WTC11 (cell line): ENCODE measurements at regions not wholly inside any gene's neighbourhood (a gene's known extent, or its start where the extent isn't known, plus 50 kb on each side); places are given as distances from the start of the nearest gene placed in this dataset.

Experiments used
- ATAC-seq: fragments of 200-7000 bp; cut with Tn5 transposase; 2 replicates; pipeline ENCODE4 v1.10.0; 2021; ENCODE audit warnings: mild to moderate bottlenecking, moderate library complexity
- CTCF ChIA-PET: fragments of 300-600 bp; sonication (Branson Sonifier 250); formaldehyde crosslinking; loops from one replicate; lab custom pipeline; 2021; ENCODE audit warnings: antibody characterized with exemption; lab: Charles Lee
- POLR2A ChIA-PET: fragments of 350-600 bp; sonication (Branson Sonifier 250); formaldehyde crosslinking; loops from one replicate; lab custom pipeline; 2021; ENCODE audit warnings: antibody characterized with exemption; lab: Charles Lee
- DNase-seq: peaks from one replicate; pipeline ENCODE4 v3.0.0; 2021; ENCODE audit warnings: low spot score
- H3K27ac Mint-ChIP-seq: 2 replicates; pipeline ENCODE4 v1.8.0; 2021; ENCODE audit warnings: mixed read lengths
- H3K27me3 Mint-ChIP-seq: 2 replicates; pipeline ENCODE4 v1.8.0; 2021; ENCODE audit warnings: low read depth, mild to moderate bottlenecking, moderate library complexity, mixed read lengths
- H3K36me3 Mint-ChIP-seq: 2 replicates; pipeline ENCODE4 v1.8.0; 2021; ENCODE audit warnings: mixed read lengths
- H3K4me1 Mint-ChIP-seq: 2 replicates; pipeline ENCODE4 v1.8.0; 2022; ENCODE audit warnings: mixed read lengths
- H3K4me3 Mint-ChIP-seq: 2 replicates; pipeline ENCODE4 v1.8.0; 2021; ENCODE audit warnings: mild to moderate bottlenecking, moderate library complexity, mixed read lengths
- H3K9me3 Mint-ChIP-seq: 2 replicates; pipeline ENCODE4 v1.8.0; 2021; ENCODE audit warnings: mixed read lengths
- CREB1 ChIP-seq: sonication (generic); formaldehyde crosslinking; IDR thresholded peaks from 2 replicates; pipeline ENCODE4 v1.8.0; 2023; ENCODE audit warnings: mild to moderate bottlenecking, missing genetic modification reagents
- EMX1 ChIP-seq: fragments of 250-450 bp; sonication (Bioruptor Pico); IDR thresholded peaks from 2 replicates; pipeline ENCODE4 v1.8.0; 2021; ENCODE audit warnings: mild to moderate bottlenecking
- FOXP1 ChIP-seq: sonication (generic); formaldehyde crosslinking; IDR thresholded peaks from 2 replicates; pipeline ENCODE4 v1.8.0; 2022; ENCODE audit warnings: missing genetic modification reagents, mild to moderate bottlenecking, moderate library complexity, borderline replicate concordance
- IRF2 ChIP-seq: sonication (generic); formaldehyde crosslinking; IDR thresholded peaks from 2 replicates; pipeline ENCODE4 v1.8.0; 2022; ENCODE audit warnings: low read depth, missing genetic modification reagents, borderline replicate concordance
- KAT7 ChIP-seq: sonication (generic); formaldehyde crosslinking; IDR thresholded peaks from 2 replicates; pipeline ENCODE4 v1.8.1; 2023; ENCODE audit warnings: missing genetic modification reagents, mild to moderate bottlenecking, borderline replicate concordance
- SMAD4 ChIP-seq: sonication (generic); formaldehyde crosslinking; IDR thresholded peaks from 2 replicates; pipeline ENCODE4 v1.8.0; 2022; ENCODE audit warnings: mild to moderate bottlenecking, missing genetic modification reagents
- SOX15 ChIP-seq: fragments of 250-450 bp; sonication (Bioruptor Pico); IDR thresholded peaks from 2 replicates; pipeline ENCODE4 v1.9.0; 2021; ENCODE audit warnings: mild to moderate bottlenecking
- TEAD1 ChIP-seq: sonication (generic); formaldehyde crosslinking; IDR thresholded peaks from 2 replicates; pipeline ENCODE4 v1.8.0; 2022; ENCODE audit warnings: mild to moderate bottlenecking, missing genetic modification reagents
- TP53 ChIP-seq: sonication (generic); formaldehyde crosslinking; IDR thresholded peaks from 2 replicates; pipeline ENCODE4 v1.8.1; 2023; ENCODE audit warnings: mild to moderate bottlenecking, missing genetic modification reagents
- ZNF121 ChIP-seq: sonication (generic); formaldehyde crosslinking; IDR thresholded peaks from 2 replicates; pipeline ENCODE4 v1.8.0; 2023; ENCODE audit warnings: missing genetic modification reagents
- TF ChIP-seq, protein P1 (sequence below): sonication (generic); formaldehyde crosslinking; IDR thresholded peaks from 2 replicates; pipeline ENCODE4 v1.8.1; 2023; ENCODE audit warnings: mild to moderate bottlenecking, missing genetic modification reagents, moderate library complexity
- TF ChIP-seq, protein P2 (sequence below): sonication (generic); formaldehyde crosslinking; conservative IDR thresholded peaks from 2 replicates; pipeline ENCODE4 v1.8.1; 2022; ENCODE audit warnings: mild to moderate bottlenecking, missing genetic modification reagents
- TF ChIP-seq, protein P3 (sequence below): sonication (generic); formaldehyde crosslinking; IDR thresholded peaks from 2 replicates; pipeline ENCODE4 v1.8.1; 2023; ENCODE audit warnings: mild to moderate bottlenecking, missing genetic modification reagents
- TF ChIP-seq, protein P4 (sequence below): sonication (generic); formaldehyde crosslinking; IDR thresholded peaks from 2 replicates; pipeline ENCODE4 v1.8.0; 2022; ENCODE audit warnings: mild to moderate bottlenecking, missing genetic modification reagents
- TF ChIP-seq, protein P5 (sequence below): fragments of 250-450 bp; sonication (Bioruptor Pico); IDR thresholded peaks from 2 replicates; pipeline ENCODE4 v1.9.0; 2021; ENCODE audit warnings: moderate library complexity, mild to moderate bottlenecking, inconsistent platforms, borderline replicate concordance
- TF ChIP-seq, protein P6 (sequence below): fragments of 250-450 bp; sonication (Bioruptor Pico); IDR thresholded peaks from 2 replicates; pipeline ENCODE4 v1.9.0; 2021; ENCODE audit warnings: mild to moderate bottlenecking
- TF ChIP-seq, protein P7 (sequence below): sonication (generic); formaldehyde crosslinking; IDR thresholded peaks from 2 replicates; pipeline ENCODE4 v1.8.0; 2022; ENCODE audit warnings: mild to moderate bottlenecking, missing genetic modification reagents
- TF ChIP-seq, protein P8 (sequence below): sonication (generic); formaldehyde crosslinking; IDR thresholded peaks from 2 replicates; pipeline ENCODE4 v1.8.0; 2023; ENCODE audit warnings: mild to moderate bottlenecking, missing genetic modification reagents
- TF ChIP-seq, protein P9 (sequence below): sonication (generic); formaldehyde crosslinking; IDR thresholded peaks from 2 replicates; pipeline ENCODE4 v1.8.1; 2022; ENCODE audit warnings: mild to moderate bottlenecking, moderate library complexity, missing genetic modification reagents
- TF ChIP-seq, protein P10 (sequence below): sonication (generic); formaldehyde crosslinking; IDR thresholded peaks from 2 replicates; pipeline ENCODE4 v1.8.1; 2022; ENCODE audit warnings: mild to moderate bottlenecking, missing genetic modification reagents, moderate library complexity, borderline replicate concordance
- TF ChIP-seq, protein P11 (sequence below): sonication (generic); formaldehyde crosslinking; IDR thresholded peaks from 2 replicates; pipeline ENCODE4 v1.8.1; 2023; ENCODE audit warnings: mild to moderate bottlenecking, moderate library complexity, missing genetic modification reagents

DNA sequence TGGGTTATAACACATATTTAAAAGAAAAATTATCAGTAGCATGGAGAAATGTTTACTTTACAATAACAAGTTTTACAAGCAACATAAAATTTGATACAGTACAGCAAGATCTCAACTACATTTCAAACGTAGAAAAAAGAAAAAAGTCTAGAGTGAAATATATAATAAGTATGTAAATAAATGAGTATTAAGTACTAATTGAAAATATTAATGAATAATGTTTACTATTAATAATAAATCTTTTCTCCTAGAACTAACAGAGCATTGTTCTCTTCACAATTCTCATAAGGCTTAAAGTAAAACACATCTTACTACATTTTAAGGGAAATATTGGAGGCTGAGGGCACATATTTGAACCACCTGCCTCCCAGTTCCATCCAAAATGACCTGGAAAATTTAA is 72.1 kb downstream of the TMEM212 start:
- DNase-seq (no peak), ATAC-seq (no peak)
- ChIA-PET POLR2A (no interaction called here), CTCF (interaction anchor here (0.6 to 1.0 kb wide), 2 partner anchors 47 to 1852 kb away, joined by 3 read pairs; no protein-coding TSS in a partner anchor)
- H3K27me3 Mint-ChIP-seq: no peaks in the 10 kb centered on the region
- peaks cover under 1% of the 10 kb centered on the region; the same call in 1 of the 2 replicates for H3K4me1 Mint-ChIP-seq
- TF ChIP-seq, protein P1, sequence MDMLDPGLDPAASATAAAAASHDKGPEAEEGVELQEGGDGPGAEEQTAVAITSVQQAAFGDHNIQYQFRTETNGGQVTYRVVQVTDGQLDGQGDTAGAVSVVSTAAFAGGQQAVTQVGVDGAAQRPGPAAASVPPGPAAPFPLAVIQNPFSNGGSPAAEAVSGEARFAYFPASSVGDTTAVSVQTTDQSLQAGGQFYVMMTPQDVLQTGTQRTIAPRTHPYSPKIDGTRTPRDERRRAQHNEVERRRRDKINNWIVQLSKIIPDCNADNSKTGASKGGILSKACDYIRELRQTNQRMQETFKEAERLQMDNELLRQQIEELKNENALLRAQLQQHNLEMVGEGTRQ (CRISPR knock-in tag): no peak
- TF ChIP-seq, protein P2, sequence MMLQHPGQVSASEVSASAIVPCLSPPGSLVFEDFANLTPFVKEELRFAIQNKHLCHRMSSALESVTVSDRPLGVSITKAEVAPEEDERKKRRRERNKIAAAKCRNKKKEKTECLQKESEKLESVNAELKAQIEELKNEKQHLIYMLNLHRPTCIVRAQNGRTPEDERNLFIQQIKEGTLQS (CRISPR knock-in tag): no peak
- TF ChIP-seq, protein P3, sequence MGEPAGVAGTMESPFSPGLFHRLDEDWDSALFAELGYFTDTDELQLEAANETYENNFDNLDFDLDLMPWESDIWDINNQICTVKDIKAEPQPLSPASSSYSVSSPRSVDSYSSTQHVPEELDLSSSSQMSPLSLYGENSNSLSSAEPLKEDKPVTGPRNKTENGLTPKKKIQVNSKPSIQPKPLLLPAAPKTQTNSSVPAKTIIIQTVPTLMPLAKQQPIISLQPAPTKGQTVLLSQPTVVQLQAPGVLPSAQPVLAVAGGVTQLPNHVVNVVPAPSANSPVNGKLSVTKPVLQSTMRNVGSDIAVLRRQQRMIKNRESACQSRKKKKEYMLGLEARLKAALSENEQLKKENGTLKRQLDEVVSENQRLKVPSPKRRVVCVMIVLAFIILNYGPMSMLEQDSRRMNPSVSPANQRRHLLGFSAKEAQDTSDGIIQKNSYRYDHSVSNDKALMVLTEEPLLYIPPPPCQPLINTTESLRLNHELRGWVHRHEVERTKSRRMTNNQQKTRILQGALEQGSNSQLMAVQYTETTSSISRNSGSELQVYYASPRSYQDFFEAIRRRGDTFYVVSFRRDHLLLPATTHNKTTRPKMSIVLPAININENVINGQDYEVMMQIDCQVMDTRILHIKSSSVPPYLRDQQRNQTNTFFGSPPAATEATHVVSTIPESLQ (CRISPR knock-in tag): no peak
- no peak for TF ChIP-seq SOX15
- TF ChIP-seq, protein P4, sequence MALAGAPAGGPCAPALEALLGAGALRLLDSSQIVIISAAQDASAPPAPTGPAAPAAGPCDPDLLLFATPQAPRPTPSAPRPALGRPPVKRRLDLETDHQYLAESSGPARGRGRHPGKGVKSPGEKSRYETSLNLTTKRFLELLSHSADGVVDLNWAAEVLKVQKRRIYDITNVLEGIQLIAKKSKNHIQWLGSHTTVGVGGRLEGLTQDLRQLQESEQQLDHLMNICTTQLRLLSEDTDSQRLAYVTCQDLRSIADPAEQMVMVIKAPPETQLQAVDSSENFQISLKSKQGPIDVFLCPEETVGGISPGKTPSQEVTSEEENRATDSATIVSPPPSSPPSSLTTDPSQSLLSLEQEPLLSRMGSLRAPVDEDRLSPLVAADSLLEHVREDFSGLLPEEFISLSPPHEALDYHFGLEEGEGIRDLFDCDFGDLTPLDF: no peak
- TF ChIP-seq, protein P5, sequence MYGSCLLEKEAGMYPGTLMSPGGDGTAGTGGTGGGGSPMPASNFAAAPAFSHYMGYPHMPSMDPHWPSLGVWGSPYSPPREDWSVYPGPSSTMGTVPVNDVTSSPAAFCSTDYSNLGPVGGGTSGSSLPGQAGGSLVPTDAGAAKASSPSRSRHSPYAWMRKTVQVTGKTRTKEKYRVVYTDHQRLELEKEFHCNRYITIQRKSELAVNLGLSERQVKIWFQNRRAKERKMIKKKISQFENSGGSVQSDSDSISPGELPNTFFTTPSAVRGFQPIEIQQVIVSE (CRISPR knock-in tag): no peak
- no peak for TF ChIP-seq CREB1 (CRISPR knock-in tag)
- TF ChIP-seq, protein P6, sequence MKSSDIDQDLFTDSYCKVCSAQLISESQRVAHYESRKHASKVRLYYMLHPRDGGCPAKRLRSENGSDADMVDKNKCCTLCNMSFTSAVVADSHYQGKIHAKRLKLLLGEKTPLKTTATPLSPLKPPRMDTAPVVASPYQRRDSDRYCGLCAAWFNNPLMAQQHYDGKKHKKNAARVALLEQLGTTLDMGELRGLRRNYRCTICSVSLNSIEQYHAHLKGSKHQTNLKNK (CRISPR knock-in tag): no peak
- no peak for TF ChIP-seq TP53 (CRISPR knock-in tag)
- no peak for TF ChIP-seq IRF2 (CRISPR knock-in tag)
- TF ChIP-seq, protein P7, sequence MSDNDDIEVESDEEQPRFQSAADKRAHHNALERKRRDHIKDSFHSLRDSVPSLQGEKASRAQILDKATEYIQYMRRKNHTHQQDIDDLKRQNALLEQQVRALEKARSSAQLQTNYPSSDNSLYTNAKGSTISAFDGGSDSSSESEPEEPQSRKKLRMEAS (CRISPR knock-in tag): no peak
- TF ChIP-seq, protein P8, sequence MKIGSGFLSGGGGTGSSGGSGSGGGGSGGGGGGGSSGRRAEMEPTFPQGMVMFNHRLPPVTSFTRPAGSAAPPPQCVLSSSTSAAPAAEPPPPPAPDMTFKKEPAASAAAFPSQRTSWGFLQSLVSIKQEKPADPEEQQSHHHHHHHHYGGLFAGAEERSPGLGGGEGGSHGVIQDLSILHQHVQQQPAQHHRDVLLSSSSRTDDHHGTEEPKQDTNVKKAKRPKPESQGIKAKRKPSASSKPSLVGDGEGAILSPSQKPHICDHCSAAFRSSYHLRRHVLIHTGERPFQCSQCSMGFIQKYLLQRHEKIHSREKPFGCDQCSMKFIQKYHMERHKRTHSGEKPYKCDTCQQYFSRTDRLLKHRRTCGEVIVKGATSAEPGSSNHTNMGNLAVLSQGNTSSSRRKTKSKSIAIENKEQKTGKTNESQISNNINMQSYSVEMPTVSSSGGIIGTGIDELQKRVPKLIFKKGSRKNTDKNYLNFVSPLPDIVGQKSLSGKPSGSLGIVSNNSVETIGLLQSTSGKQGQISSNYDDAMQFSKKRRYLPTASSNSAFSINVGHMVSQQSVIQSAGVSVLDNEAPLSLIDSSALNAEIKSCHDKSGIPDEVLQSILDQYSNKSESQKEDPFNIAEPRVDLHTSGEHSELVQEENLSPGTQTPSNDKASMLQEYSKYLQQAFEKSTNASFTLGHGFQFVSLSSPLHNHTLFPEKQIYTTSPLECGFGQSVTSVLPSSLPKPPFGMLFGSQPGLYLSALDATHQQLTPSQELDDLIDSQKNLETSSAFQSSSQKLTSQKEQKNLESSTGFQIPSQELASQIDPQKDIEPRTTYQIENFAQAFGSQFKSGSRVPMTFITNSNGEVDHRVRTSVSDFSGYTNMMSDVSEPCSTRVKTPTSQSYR (CRISPR knock-in tag): no peak
- TF ChIP-seq TEAD1 (CRISPR knock-in tag): no peak
- TF ChIP-seq KAT7 (CRISPR knock-in tag): no peak
- TF ChIP-seq, protein P9, sequence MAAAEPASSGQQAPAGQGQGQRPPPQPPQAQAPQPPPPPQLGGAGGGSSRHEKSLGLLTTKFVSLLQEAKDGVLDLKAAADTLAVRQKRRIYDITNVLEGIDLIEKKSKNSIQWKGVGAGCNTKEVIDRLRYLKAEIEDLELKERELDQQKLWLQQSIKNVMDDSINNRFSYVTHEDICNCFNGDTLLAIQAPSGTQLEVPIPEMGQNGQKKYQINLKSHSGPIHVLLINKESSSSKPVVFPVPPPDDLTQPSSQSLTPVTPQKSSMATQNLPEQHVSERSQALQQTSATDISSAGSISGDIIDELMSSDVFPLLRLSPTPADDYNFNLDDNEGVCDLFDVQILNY (CRISPR knock-in tag): no peak
- TF ChIP-seq, all 79 proteins: peak for 0
- no peak overlapping the region for H3K4me3 Mint-ChIP-seq
- peaks cover 14% of the 10 kb centered on the region for H3K36me3 Mint-ChIP-seq
- peaks cover 31% of the 10 kb centered on the region for H3K9me3 Mint-ChIP-seq
- no peak overlapping the region for H3K27ac Mint-ChIP-seq

DNA sequence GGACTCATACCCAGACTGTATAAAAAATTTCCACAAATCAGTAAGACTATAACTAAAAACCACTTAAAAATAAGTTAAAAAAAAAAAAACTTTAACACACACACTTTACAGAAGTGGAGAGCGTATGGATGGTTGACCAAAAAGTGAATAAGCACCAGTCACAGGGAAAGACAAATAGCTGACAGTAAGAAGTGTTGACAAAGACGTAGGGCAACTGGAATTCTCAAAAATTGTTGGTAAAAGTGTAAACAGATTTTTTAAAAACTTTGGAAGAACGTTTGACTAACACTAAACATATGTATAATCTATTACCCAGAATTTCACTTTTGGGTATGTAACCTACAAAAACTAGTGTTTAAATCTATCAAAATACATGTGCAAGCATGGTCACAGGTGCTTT is 73.7 kb downstream of the TMEM212 start:
- POLR2A ChIA-PET: no interaction called here
- no peak for ATAC-seq
- H3K27ac Mint-ChIP-seq: no peak overlapping the region
- peaks cover 9% of the 10 kb centered on the region for H3K4me1 Mint-ChIP-seq
- peaks cover 32% of the 10 kb centered on the region for H3K9me3 Mint-ChIP-seq
- no peak for DNase-seq
- H3K27me3 Mint-ChIP-seq: no peaks in the 10 kb centered on the region
- H3K36me3 Mint-ChIP-seq: peaks cover 13% of the 10 kb centered on the region
- H3K4me3 Mint-ChIP-seq: no peak overlapping the region
- CTCF ChIA-PET: no interaction called here
- TF ChIP-seq, protein P10, sequence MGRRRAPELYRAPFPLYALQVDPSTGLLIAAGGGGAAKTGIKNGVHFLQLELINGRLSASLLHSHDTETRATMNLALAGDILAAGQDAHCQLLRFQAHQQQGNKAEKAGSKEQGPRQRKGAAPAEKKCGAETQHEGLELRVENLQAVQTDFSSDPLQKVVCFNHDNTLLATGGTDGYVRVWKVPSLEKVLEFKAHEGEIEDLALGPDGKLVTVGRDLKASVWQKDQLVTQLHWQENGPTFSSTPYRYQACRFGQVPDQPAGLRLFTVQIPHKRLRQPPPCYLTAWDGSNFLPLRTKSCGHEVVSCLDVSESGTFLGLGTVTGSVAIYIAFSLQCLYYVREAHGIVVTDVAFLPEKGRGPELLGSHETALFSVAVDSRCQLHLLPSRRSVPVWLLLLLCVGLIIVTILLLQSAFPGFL (CRISPR knock-in tag): no peak
- TF ChIP-seq, protein P11, sequence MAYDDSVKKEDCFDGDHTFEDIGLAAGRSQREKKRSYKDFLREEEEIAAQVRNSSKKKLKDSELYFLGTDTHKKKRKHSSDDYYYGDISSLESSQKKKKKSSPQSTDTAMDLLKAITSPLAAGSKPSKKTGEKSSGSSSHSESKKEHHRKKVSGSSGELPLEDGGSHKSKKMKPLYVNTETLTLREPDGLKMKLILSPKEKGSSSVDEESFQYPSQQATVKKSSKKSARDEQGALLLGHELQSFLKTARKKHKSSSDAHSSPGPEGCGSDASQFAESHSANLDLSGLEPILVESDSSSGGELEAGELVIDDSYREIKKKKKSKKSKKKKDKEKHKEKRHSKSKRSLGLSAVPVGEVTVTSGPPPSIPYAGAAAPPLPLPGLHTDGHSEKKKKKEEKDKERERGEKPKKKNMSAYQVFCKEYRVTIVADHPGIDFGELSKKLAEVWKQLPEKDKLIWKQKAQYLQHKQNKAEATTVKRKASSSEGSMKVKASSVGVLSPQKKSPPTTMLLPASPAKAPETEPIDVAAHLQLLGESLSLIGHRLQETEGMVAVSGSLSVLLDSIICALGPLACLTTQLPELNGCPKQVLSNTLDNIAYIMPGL: no peak
- TF ChIP-seq SMAD4 (CRISPR knock-in tag): no peak
- no peak for TF ChIP-seq ZNF121 (CRISPR knock-in tag)
- TF ChIP-seq SOX15: no peak
- TF ChIP-seq EMX1: no peak
- TF ChIP-seq FOXP1 (CRISPR knock-in tag): no peak
